Esophagus squamous epithelium (tissue), 4 donors: ENCODE measurements at regions not wholly inside any gene's neighbourhood (a gene's known extent, or its start where the extent isn't known, plus 50 kb on each side); places are given as distances from the start of the nearest gene placed in this dataset.
"Not testable (repeated sequence)": the region's sequence is repeated elsewhere in the genome, so short reads cannot be mapped to it uniquely, and the experiment has no call there.

ENCODE experiments used
- POLR2A ChIP-seq, 4 donors: fragments of 450-650 bp; IDR thresholded peaks; one replicate each; pipeline ENCODE4 v1.6.1; 2017; ENCODE audit warnings: antibody characterized with exemption in 4 of 4, mild to moderate bottlenecking in 4 of 4, moderate library complexity in 3 of 4
- TF ChIP-seq, protein P1 (sequence below), 6 experiments: fragments of 450-650 bp in 4 of 6; fragments of 200-600 bp in 2 of 6; sonication (generic) in 2 of 6; IDR thresholded peaks; one replicate each; pipeline ENCODE4 v1.5.1; 2016 to 2019; ENCODE audit warnings: antibody characterized with exemption in 6 of 6, mild to moderate bottlenecking in 4 of 6, moderate library complexity in 4 of 6

DNA sequence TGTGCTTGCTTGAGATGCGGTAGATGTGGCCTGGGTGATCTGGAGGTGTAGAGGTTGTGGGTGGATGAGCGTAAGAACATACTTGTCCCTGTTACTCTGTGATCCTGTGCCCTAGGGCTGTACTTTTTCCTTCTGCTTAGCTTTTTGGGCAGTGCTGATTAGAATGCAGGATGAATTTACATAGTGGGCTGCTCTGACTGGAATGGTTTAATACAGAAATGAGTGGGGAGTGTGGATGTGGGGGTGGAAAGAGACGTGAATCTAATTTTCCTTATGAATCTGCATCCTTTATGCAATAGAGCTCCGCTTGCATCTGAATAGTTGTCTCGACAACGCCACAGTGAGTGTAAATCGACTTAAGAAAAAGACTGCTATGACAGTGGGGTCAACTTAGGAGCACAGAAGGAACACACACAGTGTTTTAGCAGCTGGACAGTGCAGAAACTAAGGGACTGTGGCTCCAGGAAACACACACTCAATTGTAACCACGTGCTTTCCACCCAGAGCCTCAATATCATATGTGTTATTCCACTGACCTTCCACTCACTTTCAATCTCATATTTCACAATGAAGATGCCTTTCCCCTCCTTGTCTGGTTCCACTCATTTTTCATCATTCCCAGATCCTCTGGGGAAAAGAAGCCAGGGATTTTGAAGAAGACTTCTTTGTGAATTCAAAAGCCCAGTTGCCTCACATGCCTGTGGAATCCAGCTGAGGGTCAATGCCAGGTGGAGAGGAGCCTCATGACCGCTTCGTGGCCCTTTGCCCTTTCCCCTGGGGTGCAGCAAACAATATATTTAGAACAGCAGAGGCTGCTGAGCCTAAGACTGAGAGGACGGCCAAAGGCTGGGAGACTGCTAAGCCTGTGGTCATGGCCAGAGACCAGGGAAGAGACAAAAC lies 91.4 kb downstream of the BMP15 start:
- TF ChIP-seq, protein P1, sequence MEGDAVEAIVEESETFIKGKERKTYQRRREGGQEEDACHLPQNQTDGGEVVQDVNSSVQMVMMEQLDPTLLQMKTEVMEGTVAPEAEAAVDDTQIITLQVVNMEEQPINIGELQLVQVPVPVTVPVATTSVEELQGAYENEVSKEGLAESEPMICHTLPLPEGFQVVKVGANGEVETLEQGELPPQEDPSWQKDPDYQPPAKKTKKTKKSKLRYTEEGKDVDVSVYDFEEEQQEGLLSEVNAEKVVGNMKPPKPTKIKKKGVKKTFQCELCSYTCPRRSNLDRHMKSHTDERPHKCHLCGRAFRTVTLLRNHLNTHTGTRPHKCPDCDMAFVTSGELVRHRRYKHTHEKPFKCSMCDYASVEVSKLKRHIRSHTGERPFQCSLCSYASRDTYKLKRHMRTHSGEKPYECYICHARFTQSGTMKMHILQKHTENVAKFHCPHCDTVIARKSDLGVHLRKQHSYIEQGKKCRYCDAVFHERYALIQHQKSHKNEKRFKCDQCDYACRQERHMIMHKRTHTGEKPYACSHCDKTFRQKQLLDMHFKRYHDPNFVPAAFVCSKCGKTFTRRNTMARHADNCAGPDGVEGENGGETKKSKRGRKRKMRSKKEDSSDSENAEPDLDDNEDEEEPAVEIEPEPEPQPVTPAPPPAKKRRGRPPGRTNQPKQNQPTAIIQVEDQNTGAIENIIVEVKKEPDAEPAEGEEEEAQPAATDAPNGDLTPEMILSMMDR (IDR thresholded peaks at IDR 0.05): not testable (repeated sequence)
- TF ChIP-seq POLR2A (IDR thresholded peaks at IDR 0.05): not testable (repeated sequence)
